ENCODE measurements at regions not wholly inside any gene's neighbourhood (a gene's known extent, or its start where the extent isn't known, plus 50 kb on each side); places are given as distances from the start of the nearest gene placed in this dataset.
"Not testable (repeated sequence)": the region's sequence is repeated elsewhere in the genome, so short reads cannot be mapped to it uniquely, and the experiment has no call there.

- H4K20me1 ChIP-seq (ENCODE audit: insufficient read depth, low read length) = no peaks in the 10 kb centered on the region
- no peaks in the 10 kb centered on the region for H3K9me3 ChIP-seq (ENCODE audit: insufficient read depth, low read length, severe bottlenecking)
- H2AFZ ChIP-seq (ENCODE audit: low read depth, low read length) = no peak overlapping the region
- no peaks in the 10 kb centered on the region for H3K36me3 ChIP-seq (ENCODE audit: insufficient read depth, low read length)
- ATAC-seq (ENCODE audit: insufficient read depth, low read depth) = no peak
- no peaks in the 10 kb centered on the region for H3K4me1 ChIP-seq (ENCODE audit: insufficient read depth, low read length)
- DNase-seq = no peak
- H3K4me2 ChIP-seq (ENCODE audit: insufficient read depth, low read length) = no peak overlapping the region
- H3K27me3 ChIP-seq (ENCODE audit: insufficient read depth, low read length, poor library complexity) = no peaks in the 10 kb centered on the region
- H3K79me2 ChIP-seq (ENCODE audit: insufficient read depth, low read length) = no peaks in the 10 kb centered on the region
- no peak overlapping the region for H3K27ac ChIP-seq (ENCODE audit: low read length)
- no peak overlapping the region for H3K4me3 ChIP-seq (ENCODE audit: low read depth in 1 of 2, low read length in 2 of 2)
- TF ChIP-seq, protein P1, sequence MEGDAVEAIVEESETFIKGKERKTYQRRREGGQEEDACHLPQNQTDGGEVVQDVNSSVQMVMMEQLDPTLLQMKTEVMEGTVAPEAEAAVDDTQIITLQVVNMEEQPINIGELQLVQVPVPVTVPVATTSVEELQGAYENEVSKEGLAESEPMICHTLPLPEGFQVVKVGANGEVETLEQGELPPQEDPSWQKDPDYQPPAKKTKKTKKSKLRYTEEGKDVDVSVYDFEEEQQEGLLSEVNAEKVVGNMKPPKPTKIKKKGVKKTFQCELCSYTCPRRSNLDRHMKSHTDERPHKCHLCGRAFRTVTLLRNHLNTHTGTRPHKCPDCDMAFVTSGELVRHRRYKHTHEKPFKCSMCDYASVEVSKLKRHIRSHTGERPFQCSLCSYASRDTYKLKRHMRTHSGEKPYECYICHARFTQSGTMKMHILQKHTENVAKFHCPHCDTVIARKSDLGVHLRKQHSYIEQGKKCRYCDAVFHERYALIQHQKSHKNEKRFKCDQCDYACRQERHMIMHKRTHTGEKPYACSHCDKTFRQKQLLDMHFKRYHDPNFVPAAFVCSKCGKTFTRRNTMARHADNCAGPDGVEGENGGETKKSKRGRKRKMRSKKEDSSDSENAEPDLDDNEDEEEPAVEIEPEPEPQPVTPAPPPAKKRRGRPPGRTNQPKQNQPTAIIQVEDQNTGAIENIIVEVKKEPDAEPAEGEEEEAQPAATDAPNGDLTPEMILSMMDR (IDR thresholded peaks at IDR 0.05; ENCODE audit: borderline replicate concordance, extremely low read depth, low read length, poor library complexity, severe bottlenecking) = no peak
- no peak for TF ChIP-seq EZH2 (IDR thresholded peaks at IDR 0.05; ENCODE audit: borderline replicate concordance, low read depth, low read length, severe bottlenecking)
- H3K9ac ChIP-seq (ENCODE audit: low read depth, low read length) = no peak overlapping the region
Measured at GRCh38 chr4:91851456-91851855, 452.3 kb upstream of the GRID2 start.

DNA sequence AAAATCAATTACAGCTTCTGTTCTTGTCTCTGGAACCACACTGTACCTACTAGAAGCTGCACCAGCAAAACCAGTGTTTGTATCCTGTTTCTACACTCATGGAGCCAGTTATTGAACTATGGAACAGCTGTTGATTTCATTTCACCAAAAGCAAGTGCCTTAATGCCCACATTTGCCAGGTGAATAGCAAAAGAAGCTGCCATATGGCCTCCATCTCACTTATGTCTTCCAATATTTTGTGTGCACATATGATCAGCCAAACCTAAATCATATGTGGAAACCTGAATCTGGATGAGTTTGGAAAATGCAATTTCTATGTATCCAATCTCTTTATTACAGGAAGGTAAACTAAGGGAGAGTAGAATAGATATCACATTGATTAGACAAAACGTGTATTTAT lies 415.8 kb upstream of the GRID2 start:
- Histone ChIP-seq H3K79me2 (ENCODE audit: insufficient read depth, low read length) (no peaks in the 10 kb centered on the region), H3K9ac (ENCODE audit: low read depth, low read length) (no peak overlapping the region), H3K9me3 (ENCODE audit: insufficient read depth, low read length, severe bottlenecking) (no peaks in the 10 kb centered on the region), H3K27me3 (ENCODE audit: insufficient read depth, low read length, poor library complexity) (no peaks in the 10 kb centered on the region), H3K27ac (ENCODE audit: low read length) (no peak overlapping the region), H3K4me3 (ENCODE audit: low read depth in 1 of 2, low read length in 2 of 2) (no peak overlapping the region), H3K36me3 (ENCODE audit: insufficient read depth, low read length) (no peaks in the 10 kb centered on the region), H3K4me2 (ENCODE audit: insufficient read depth, low read length) (no peak overlapping the region), H3K4me1 (ENCODE audit: insufficient read depth, low read length) (no peaks in the 10 kb centered on the region), H4K20me1 (ENCODE audit: insufficient read depth, low read length) (no peaks in the 10 kb centered on the region), H2AFZ (ENCODE audit: low read depth, low read length) (no peak overlapping the region)
- TF ChIP-seq EZH2 (IDR thresholded peaks at IDR 0.05; ENCODE audit: borderline replicate concordance, low read depth, low read length, severe bottlenecking) = no peak
- no peak for DNase-seq
- ATAC-seq (ENCODE audit: insufficient read depth, low read depth) = no peak

DNA sequence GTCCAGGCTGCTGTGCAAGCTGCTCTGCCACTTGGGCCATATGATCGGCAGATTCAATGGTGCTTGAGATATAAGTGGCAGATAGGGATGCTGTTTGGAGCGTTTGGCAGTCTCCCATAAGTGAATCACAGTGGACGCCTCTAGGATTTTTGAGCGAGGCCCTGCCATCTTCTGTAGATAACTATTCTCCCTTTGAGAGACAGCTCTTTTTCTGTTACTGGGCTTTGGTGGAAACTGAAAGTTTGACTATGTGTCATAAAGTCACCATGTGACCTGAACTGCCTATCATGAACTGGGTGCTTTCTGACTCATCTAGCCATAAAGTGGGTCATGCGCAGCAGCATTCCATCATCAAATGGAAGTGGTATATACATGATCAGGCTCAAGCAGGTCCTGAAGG lies 412.5 kb upstream of the GRID2 start:
- H3K4me2 ChIP-seq (ENCODE audit: insufficient read depth, low read length); H2AFZ ChIP-seq (ENCODE audit: low read depth, low read length); H3K27me3 ChIP-seq (ENCODE audit: insufficient read depth, low read length, poor library complexity); H3K4me1 ChIP-seq (ENCODE audit: insufficient read depth, low read length); H3K27ac ChIP-seq (ENCODE audit: low read length); H3K79me2 ChIP-seq (ENCODE audit: insufficient read depth, low read length); H3K4me3 ChIP-seq (ENCODE audit: low read depth in 1 of 2, low read length in 2 of 2); DNase-seq; H3K36me3 ChIP-seq (ENCODE audit: insufficient read depth, low read length); H3K9ac ChIP-seq (ENCODE audit: low read depth, low read length); H4K20me1 ChIP-seq (ENCODE audit: insufficient read depth, low read length); H3K9me3 ChIP-seq (ENCODE audit: insufficient read depth, low read length, severe bottlenecking); ATAC-seq (ENCODE audit: insufficient read depth, low read depth): not testable (repeated sequence)

DNA sequence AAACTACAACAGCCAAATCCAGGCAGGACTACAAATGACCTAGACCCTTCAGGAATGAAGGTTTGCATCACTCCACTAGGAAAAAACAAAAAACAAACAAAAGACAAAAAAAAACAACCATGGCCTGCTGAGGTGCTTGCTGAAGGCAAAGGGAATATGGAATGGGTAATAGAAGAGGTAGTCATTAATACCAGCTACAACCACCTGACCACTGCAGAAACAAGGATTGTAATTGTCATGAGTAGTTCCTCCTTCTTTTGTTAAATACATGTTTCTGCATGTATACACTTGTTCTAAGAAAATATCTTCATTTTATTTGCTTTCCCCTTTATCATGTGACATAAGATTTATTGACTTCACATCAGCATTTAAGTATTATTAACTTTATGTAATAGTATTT lies 409.8 kb upstream of the GRID2 start:
- H3K9me3 ChIP-seq (ENCODE audit: insufficient read depth, low read length, severe bottlenecking) = no peaks in the 10 kb centered on the region
- TF ChIP-seq EZH2 (IDR thresholded peaks at IDR 0.05; ENCODE audit: borderline replicate concordance, low read depth, low read length, severe bottlenecking) = no peak
- TF ChIP-seq, protein P1 (IDR thresholded peaks at IDR 0.05; ENCODE audit: borderline replicate concordance, extremely low read depth, low read length, poor library complexity, severe bottlenecking) = no peak
- H3K4me2 ChIP-seq (ENCODE audit: insufficient read depth, low read length) = no peak overlapping the region
- no peaks in the 10 kb centered on the region for H4K20me1 ChIP-seq (ENCODE audit: insufficient read depth, low read length)
- ATAC-seq (ENCODE audit: insufficient read depth, low read depth) (no peak), DNase-seq (no peak)
- no peaks in the 10 kb centered on the region for H3K79me2 ChIP-seq (ENCODE audit: insufficient read depth, low read length)
- no peaks in the 10 kb centered on the region for H3K4me1 ChIP-seq (ENCODE audit: insufficient read depth, low read length)
- H3K27me3 ChIP-seq (ENCODE audit: insufficient read depth, low read length, poor library complexity) = no peaks in the 10 kb centered on the region
- no peak overlapping the region for H3K27ac ChIP-seq (ENCODE audit: low read length)
- H3K9ac ChIP-seq (ENCODE audit: low read depth, low read length) = no peak overlapping the region
- H3K36me3 ChIP-seq (ENCODE audit: insufficient read depth, low read length) = no peaks in the 10 kb centered on the region
- no peak overlapping the region for H3K4me3 ChIP-seq (ENCODE audit: low read depth in 1 of 2, low read length in 2 of 2)
- no peak overlapping the region for H2AFZ ChIP-seq (ENCODE audit: low read depth, low read length)
